Right lobe of liver (tissue), 6 donors: ENCODE measurements at regions not wholly inside any gene's neighbourhood (a gene's known extent, or its start where the extent isn't known, plus 50 kb on each side); places are given as distances from the start of the nearest gene placed in this dataset.

Source experiments
- ATAC-seq, 4 donors: fragments of 200-7000 bp; cut with Tn5 transposase; one replicate each; pipeline ENCODE4 v1.9.1; 2020; ENCODE audit warnings: mild to moderate bottlenecking in 4 of 4, moderate library complexity in 4 of 4
- DNase-seq, 3 donors: peaks; one replicate each; pipeline ENCODE4 v3.0.0-alpha.2; 2020
- H3K27ac ChIP-seq, 3 donors: fragments of 200-600 bp; one replicate each; pipeline ENCODE4 v1.8.0; 2022
- H3K27me3 ChIP-seq, 2 donors: fragments of 200-600 bp; one replicate each; pipeline ENCODE4 v1.8.0; 2022
- H3K36me3 ChIP-seq, 4 donors: fragments of 200-600 bp; sonication (generic) in 1 of 4; one replicate each; pipeline versions ENCODE4 v1.5.1 to v1.8.0; 2017 to 2022; ENCODE audit warnings: control low read depth in 1 of 4
- H3K4me1 ChIP-seq, 4 donors: fragments of 200-600 bp; sonication (generic) in 1 of 4; one replicate each; pipeline versions ENCODE4 v1.5.1 to v1.8.0; 2017 to 2022; ENCODE audit warnings: control low read depth in 1 of 4
- H3K4me3 ChIP-seq, 3 donors: fragments of 200-600 bp; one replicate each; pipeline ENCODE4 v1.8.0; 2022
- H3K9me3 ChIP-seq, 4 donors: fragments of 200-600 bp; sonication (generic) in 1 of 4; one replicate each; pipeline versions ENCODE4 v1.5.1 to v1.8.0; 2017 to 2022; ENCODE audit warnings: control low read depth in 1 of 4
- CTCF ChIP-seq, 4 donors: fragments of 200-600 bp in 3 of 4; fragments of 450-650 bp in 1 of 4; IDR thresholded peaks; one replicate each; pipeline versions ENCODE4 v1.5.1 to v1.8.0; 2016 to 2022; ENCODE audit warnings: antibody characterized with exemption in 4 of 4, mild to moderate bottlenecking in 2 of 4
- POLR2A ChIP-seq: fragments of 450-650 bp; IDR thresholded peaks from one replicate; pipeline ENCODE4 v1.6.1; 2017; ENCODE audit warnings: antibody characterized with exemption, mild to moderate bottlenecking
- WGBS: methylation state at CpG from one replicate; pipeline ENCODE4 v1.1.6; 2018; ENCODE audit warnings: low coverage, low lambda C conversion rate; ENCODE audit not compliant: insufficient coverage; ENCODE audit errors: missing lambda C conversion rate; 5-methylcytosine and 5-hydroxymethylcytosine counted together
- intact Hi-C, 2 donors: fragments of 100-400 bp; cut with DNase I; formaldehyde crosslinking; loops; one replicate each; pipeline versions ENCODE4 v1.11.2 to v1.14.1; 2022
- donor health status: DM: no; HTN: yes; CAD: no.
- donor health status: DM: no; HTN: no; CAD: no.
- donor health status: DM: no; HTN: no; CAD: no.
- donor health status: DM: no; HTN: yes; CAD: no.
- donor health status: DM: no; HTN: yes; CAD: no.

GRCh38 chr6:170174124-170174770, 116.6 kb downstream of the DLL1 start:
- DNase-seq: peak; percentile 48 to 62 (median 49)
- TF ChIP-seq POLR2A (no peak), CTCF (IDR thresholded peaks at IDR 0.05) (no peak)
- 86% methylated on average over 5 of the region's 17 CpGs for WGBS
- Histone ChIP-seq H3K4me3 (no peak overlapping the region), H3K36me3 (no peaks in the 10 kb centered on the region), H3K27ac (peak overlapping the region in 1 of 3 donors; percentile 43), H3K27me3 (no peaks in the 10 kb centered on the region), H3K4me1 (peaks cover 0 to 16% (median 6%) of the 10 kb centered on the region in 4 donors), H3K9me3 (no peaks in the 10 kb centered on the region)
- peak; percentile 22 to 62 (median 32) for ATAC-seq
- intact Hi-C loops: loop anchor here in 1 of 2 donors (10.0 kb wide), 1 partner anchor 111 kb away; no protein-coding TSS in a partner anchor

GRCh38 chr6:170173335-170173881, 117.5 kb downstream of the DLL1 start:
- no peak overlapping the region for H3K27ac ChIP-seq
- no peaks in the 10 kb centered on the region for H3K9me3 ChIP-seq
- H3K36me3 ChIP-seq: no peaks in the 10 kb centered on the region
- no peaks in the 10 kb centered on the region for H3K27me3 ChIP-seq
- DNase-seq (peak in 2 of 3 donors; percentile 11 to 26), ATAC-seq (peak in 2 of 4 donors; percentile 4 to 11)
- intact Hi-C loops: loop anchor here in 1 of 2 donors (10.0 kb wide), 1 partner anchor 111 kb away; no protein-coding TSS in a partner anchor
- peaks cover 0 to 10% (median 3%) of the 10 kb centered on the region in 4 donors for H3K4me1 ChIP-seq
- 69% methylated on average over 2 of the region's 5 CpGs for WGBS
- H3K4me3 ChIP-seq: no peak overlapping the region
- TF ChIP-seq POLR2A: no peak
- no peak for TF ChIP-seq CTCF (IDR thresholded peaks at IDR 0.05)

GRCh38 chr6:170172825-170173256, 118.0 kb downstream of the DLL1 start:
- Histone ChIP-seq H3K27ac (no peak overlapping the region), H3K27me3 (no peaks in the 10 kb centered on the region), H3K36me3 (no peaks in the 10 kb centered on the region), H3K9me3 (no peaks in the 10 kb centered on the region), H3K4me1 (peaks cover 0 to 4% (median under 1%) of the 10 kb centered on the region in 4 donors), H3K4me3 (no peak overlapping the region)
- DNase-seq: peak in 2 of 3 donors; percentile 15 to 48
- no peak for ATAC-seq
- TF ChIP-seq POLR2A (no peak), CTCF (IDR thresholded peaks at IDR 0.05) (no peak)
- 89% methylated on average over 6 of the region's 28 CpGs for WGBS
- intact Hi-C loops: loop anchor here in 1 of 2 donors (10.0 kb wide), 1 partner anchor 112 kb away; no protein-coding TSS in a partner anchor

- DNase-seq: no peak
- Histone ChIP-seq H3K36me3 (no peaks in the 10 kb centered on the region), H3K9me3 (no peaks in the 10 kb centered on the region), H3K4me3 (no peak overlapping the region), H3K27ac (no peak overlapping the region), H3K27me3 (no peaks in the 10 kb centered on the region), H3K4me1 (no peaks in the 10 kb centered on the region)
- TF ChIP-seq POLR2A (no peak), CTCF (IDR thresholded peaks at IDR 0.05) (no peak)
- WGBS: 76% methylated on average over 3 of the region's 5 CpGs
- ATAC-seq: no peak
- intact Hi-C loops: loop anchor here in 1 of 2 donors (10.0 kb wide), 1 partner anchor 112 kb away; no protein-coding TSS in a partner anchor
These were observed 118.5 kb downstream of the DLL1 start for GRCh38 chr6:170172392-170172791.
